ENCODE measurements at regions not wholly inside any gene's neighbourhood (a gene's known extent, or its start where the extent isn't known, plus 50 kb on each side); places are given as distances from the start of the nearest gene placed in this dataset.

DNA sequence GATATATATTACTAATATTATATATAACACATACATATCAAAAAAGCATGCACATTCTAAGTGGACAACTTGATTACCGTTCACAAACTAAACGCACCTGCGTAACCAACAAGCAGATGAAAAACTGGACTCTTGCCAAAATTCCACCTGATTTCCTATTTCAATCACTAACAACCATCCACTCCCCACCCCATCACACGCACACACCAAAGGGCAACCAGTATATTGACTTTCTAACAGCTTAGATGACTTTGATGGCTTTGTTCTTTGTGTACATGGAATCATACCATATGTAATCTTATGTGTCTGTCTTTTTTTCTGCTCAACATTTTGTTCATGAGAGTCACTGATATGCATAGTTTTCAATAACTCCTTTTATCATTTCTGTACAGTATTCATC, 496.8 kb upstream of the ARRDC4 start:
- no peak for DNase-seq
- TF ChIP-seq, protein P1, sequence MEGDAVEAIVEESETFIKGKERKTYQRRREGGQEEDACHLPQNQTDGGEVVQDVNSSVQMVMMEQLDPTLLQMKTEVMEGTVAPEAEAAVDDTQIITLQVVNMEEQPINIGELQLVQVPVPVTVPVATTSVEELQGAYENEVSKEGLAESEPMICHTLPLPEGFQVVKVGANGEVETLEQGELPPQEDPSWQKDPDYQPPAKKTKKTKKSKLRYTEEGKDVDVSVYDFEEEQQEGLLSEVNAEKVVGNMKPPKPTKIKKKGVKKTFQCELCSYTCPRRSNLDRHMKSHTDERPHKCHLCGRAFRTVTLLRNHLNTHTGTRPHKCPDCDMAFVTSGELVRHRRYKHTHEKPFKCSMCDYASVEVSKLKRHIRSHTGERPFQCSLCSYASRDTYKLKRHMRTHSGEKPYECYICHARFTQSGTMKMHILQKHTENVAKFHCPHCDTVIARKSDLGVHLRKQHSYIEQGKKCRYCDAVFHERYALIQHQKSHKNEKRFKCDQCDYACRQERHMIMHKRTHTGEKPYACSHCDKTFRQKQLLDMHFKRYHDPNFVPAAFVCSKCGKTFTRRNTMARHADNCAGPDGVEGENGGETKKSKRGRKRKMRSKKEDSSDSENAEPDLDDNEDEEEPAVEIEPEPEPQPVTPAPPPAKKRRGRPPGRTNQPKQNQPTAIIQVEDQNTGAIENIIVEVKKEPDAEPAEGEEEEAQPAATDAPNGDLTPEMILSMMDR (IDR thresholded peaks at IDR 0.05; ENCODE audit: borderline replicate concordance), result no peak
- no peaks in the 10 kb centered on the region for H3K36me3 ChIP-seq
- no peak overlapping the region for H3K4me3 ChIP-seq
- no peaks in the 10 kb centered on the region for H3K27me3 ChIP-seq (ENCODE audit: low read depth)
- intact Hi-C loops (cut with micrococcal nuclease), result no loop called here
- H3K9me3 ChIP-seq (replicated peaks), result no peaks in the 10 kb centered on the region
- H3K4me1 ChIP-seq, result peaks cover 18% of the 10 kb centered on the region
- H3K27ac ChIP-seq (replicated peaks), result no peak overlapping the region

- intact Hi-C loops (cut with micrococcal nuclease), result no loop called here
- Histone ChIP-seq H3K4me3 (no peak overlapping the region), H3K27me3 (ENCODE audit: low read depth) (no peaks in the 10 kb centered on the region), H3K4me1 (peaks cover 6% of the 10 kb centered on the region), H3K27ac (replicated peaks) (no peak overlapping the region), H3K36me3 (no peaks in the 10 kb centered on the region), H3K9me3 (replicated peaks) (peaks cover 19% of the 10 kb centered on the region)
- TF ChIP-seq, protein P1 (IDR thresholded peaks at IDR 0.05; ENCODE audit: borderline replicate concordance), result no peak
- DNase-seq, result no peak
Measured at GRCh38 chr15:97470417-97470816, 490.1 kb upstream of the ARRDC4 start.

DNA sequence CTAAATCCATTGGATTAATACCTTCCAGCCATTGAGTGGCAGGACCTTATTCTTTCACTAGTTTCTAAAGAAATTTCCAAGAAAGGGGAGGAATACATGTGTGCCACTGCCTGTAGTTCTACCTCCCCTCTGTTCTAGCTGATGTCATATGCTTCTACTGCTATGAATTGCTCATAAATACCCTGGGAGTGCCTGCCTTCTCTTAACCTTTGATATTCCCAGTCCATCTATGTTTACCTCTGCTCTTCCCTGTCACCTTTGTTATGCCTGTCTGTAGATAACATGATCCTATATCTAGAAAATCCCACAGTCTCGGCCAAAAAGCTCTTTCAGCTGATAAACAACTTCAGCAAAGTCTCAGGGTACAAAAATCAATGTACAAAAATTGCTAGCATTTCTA, 486.9 kb upstream of the ARRDC4 start:
- intact Hi-C loops (cut with micrococcal nuclease), result no loop called here
- H3K4me3 ChIP-seq, result no peak overlapping the region
- peaks cover 23% of the 10 kb centered on the region for H3K9me3 ChIP-seq (replicated peaks)
- H3K27me3 ChIP-seq (ENCODE audit: low read depth), result no peaks in the 10 kb centered on the region
- H3K36me3 ChIP-seq, result no peaks in the 10 kb centered on the region
- TF ChIP-seq, protein P1 (IDR thresholded peaks at IDR 0.05; ENCODE audit: borderline replicate concordance), result no peak
- H3K27ac ChIP-seq (replicated peaks), result no peak overlapping the region
- H3K4me1 ChIP-seq, result peaks cover 6% of the 10 kb centered on the region
- DNase-seq, result no peak

DNA sequence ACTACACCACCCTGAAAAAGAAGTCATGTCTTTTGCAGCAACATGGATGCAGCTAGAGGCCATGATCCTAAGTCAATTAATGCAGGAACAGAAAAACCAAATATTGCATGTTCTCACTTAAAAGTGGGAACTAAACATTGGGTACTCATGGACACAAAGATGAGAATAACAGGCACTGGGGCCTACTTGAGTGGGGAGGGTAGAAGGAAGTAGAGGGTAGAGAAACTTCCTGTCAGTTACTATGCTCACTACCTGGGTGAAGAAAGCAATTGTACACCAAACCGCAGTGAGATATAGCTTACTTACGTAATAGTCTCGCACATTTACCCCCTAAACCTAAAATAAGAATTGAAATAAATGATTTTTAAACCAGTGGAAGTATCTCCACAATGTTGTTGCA, 480.5 kb upstream of the ARRDC4 start:
- no peak overlapping the region for H3K4me3 ChIP-seq
- H3K4me1 ChIP-seq, result no peaks in the 10 kb centered on the region
- peaks cover 18% of the 10 kb centered on the region for H3K9me3 ChIP-seq (replicated peaks)
- no peaks in the 10 kb centered on the region for H3K27me3 ChIP-seq (ENCODE audit: low read depth)
- no peak overlapping the region for H3K27ac ChIP-seq (replicated peaks)
- TF ChIP-seq, protein P1 (IDR thresholded peaks at IDR 0.05; ENCODE audit: borderline replicate concordance), result no peak
- intact Hi-C loops (cut with micrococcal nuclease), result no loop called here
- no peak for DNase-seq
- H3K36me3 ChIP-seq, result no peaks in the 10 kb centered on the region

- peaks cover 18% of the 10 kb centered on the region for H3K9me3 ChIP-seq (replicated peaks)
- TF ChIP-seq, protein P1 (IDR thresholded peaks at IDR 0.05; ENCODE audit: borderline replicate concordance), result peak; percentile 38
- H3K4me1 ChIP-seq, result no peaks in the 10 kb centered on the region
- intact Hi-C loops (cut with micrococcal nuclease), result no loop called here
- H3K27me3 ChIP-seq (ENCODE audit: low read depth), result no peaks in the 10 kb centered on the region
- no peak overlapping the region for H3K4me3 ChIP-seq
- no peak overlapping the region for H3K27ac ChIP-seq (replicated peaks)
- H3K36me3 ChIP-seq, result no peaks in the 10 kb centered on the region
- no peak for DNase-seq
Measured at GRCh38 chr15:97482521-97482920, 478.0 kb upstream of the ARRDC4 start.

- Histone ChIP-seq H3K4me1 (no peaks in the 10 kb centered on the region), H3K36me3 (no peaks in the 10 kb centered on the region), H3K27me3 (ENCODE audit: low read depth) (no peaks in the 10 kb centered on the region), H3K9me3 (replicated peaks) (peaks cover 18% of the 10 kb centered on the region), H3K4me3 (no peak overlapping the region), H3K27ac (replicated peaks) (no peak overlapping the region)
- intact Hi-C loops (cut with micrococcal nuclease), result no loop called here
- TF ChIP-seq, protein P1 (IDR thresholded peaks at IDR 0.05; ENCODE audit: borderline replicate concordance), result no peak
- no peak for DNase-seq
Measured at GRCh38 chr15:97483232-97483631, 477.3 kb upstream of the ARRDC4 start.
